Activated B cell treated with CpG ODN at 0.5 μM for 24 hours (primary cell): ENCODE measurements at regions not wholly inside any gene's neighbourhood (a gene's known extent, or its start where the extent isn't known, plus 50 kb on each side); places are given as distances from the start of the nearest gene placed in this dataset.

Experiments used
- ATAC-seq: fragments of 200-7000 bp; cut with Tn5 transposase; one replicate; pipeline ENCODE4 v1.10.0; 2021; ENCODE audit warnings: low read depth, mild to moderate bottlenecking, moderate library complexity
- CTCF ChIA-PET: fragments of 350-600 bp; sonication (Branson Sonifier 250); formaldehyde crosslinking; loops from one replicate; lab custom pipeline; 2021; ENCODE audit warnings: antibody characterized with exemption; lab: Charles Lee
- POLR2A ChIA-PET: fragments of 350-600 bp; sonication (Branson Sonifier 250); formaldehyde crosslinking; loops from one replicate; lab custom pipeline; 2021; ENCODE audit warnings: antibody characterized with exemption; lab: Charles Lee
- DNase-seq: peaks from one replicate; pipeline ENCODE4 v3.0.0; 2022
- H3K27ac Mint-ChIP-seq: one replicate; pipeline ENCODE4 v1.8.0; 2020; ENCODE audit warnings: mixed read lengths
- H3K27me3 Mint-ChIP-seq: one replicate; pipeline ENCODE4 v1.8.0; 2021; ENCODE audit warnings: mixed read lengths
- H3K36me3 Mint-ChIP-seq: one replicate; pipeline ENCODE4 v1.8.0; 2021; ENCODE audit warnings: low read depth, mixed read lengths
- H3K4me1 Mint-ChIP-seq: one replicate; pipeline ENCODE4 v1.8.0; 2021; ENCODE audit warnings: mixed read lengths
- H3K4me3 Mint-ChIP-seq: one replicate; pipeline ENCODE4 v1.8.0; 2020; ENCODE audit warnings: mild to moderate bottlenecking, mixed read lengths
- H3K9me3 Mint-ChIP-seq: one replicate; pipeline ENCODE4 v1.8.0; 2020; ENCODE audit warnings: mixed read lengths
- intact Hi-C: fragments of 100-400 bp; cut with micrococcal nuclease; formaldehyde crosslinking; loops from one replicate; pipeline ENCODE4 v1.15.1; 2024
- TF ChIP-seq, protein P1 (sequence below): fragments of 200-600 bp; IDR thresholded peaks from one replicate; pipeline ENCODE4 v1.8.0; 2022; ENCODE audit warnings: antibody characterized with exemption, mild to moderate bottlenecking

DNA sequence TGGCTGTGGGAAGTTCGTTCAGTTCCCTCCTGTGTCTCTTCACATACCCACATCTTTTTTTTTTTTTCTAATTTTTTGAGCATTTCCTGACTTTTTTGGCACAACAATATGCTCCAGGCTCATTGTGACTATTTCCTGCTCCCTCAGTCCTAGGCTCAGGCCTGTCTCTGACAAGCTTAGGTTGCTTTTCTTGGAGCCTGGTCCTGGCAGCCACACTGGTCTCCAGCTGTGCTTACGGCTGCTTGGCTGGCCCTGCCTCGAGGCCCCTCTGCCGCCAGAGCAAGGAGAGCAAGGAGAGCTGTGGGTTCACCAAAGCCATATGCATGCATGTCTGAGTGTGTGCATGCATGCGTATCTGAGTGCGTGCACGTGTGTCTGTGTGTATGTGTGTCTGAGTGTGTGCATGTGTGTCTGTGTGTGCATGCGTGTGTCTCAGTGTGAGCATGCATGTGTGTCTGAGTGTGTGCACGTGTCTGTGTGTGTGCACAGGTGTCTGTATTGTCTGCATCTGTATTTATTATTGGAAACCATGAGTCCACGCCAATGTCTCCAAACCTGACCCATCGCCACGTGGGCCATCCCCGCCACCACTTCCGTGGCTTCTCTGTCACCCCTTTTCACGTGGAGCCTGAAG lies 766.1 kb upstream of the SALL3 start:
- ATAC-seq (no peak), DNase-seq (no peak)
- no peaks in the 10 kb centered on the region for H3K4me1 Mint-ChIP-seq
- ChIA-PET CTCF (no interaction called here), POLR2A (no interaction called here)
- H3K27me3 Mint-ChIP-seq, result no peaks in the 10 kb centered on the region
- intact Hi-C loops, result no loop called here
- TF ChIP-seq, protein P1, sequence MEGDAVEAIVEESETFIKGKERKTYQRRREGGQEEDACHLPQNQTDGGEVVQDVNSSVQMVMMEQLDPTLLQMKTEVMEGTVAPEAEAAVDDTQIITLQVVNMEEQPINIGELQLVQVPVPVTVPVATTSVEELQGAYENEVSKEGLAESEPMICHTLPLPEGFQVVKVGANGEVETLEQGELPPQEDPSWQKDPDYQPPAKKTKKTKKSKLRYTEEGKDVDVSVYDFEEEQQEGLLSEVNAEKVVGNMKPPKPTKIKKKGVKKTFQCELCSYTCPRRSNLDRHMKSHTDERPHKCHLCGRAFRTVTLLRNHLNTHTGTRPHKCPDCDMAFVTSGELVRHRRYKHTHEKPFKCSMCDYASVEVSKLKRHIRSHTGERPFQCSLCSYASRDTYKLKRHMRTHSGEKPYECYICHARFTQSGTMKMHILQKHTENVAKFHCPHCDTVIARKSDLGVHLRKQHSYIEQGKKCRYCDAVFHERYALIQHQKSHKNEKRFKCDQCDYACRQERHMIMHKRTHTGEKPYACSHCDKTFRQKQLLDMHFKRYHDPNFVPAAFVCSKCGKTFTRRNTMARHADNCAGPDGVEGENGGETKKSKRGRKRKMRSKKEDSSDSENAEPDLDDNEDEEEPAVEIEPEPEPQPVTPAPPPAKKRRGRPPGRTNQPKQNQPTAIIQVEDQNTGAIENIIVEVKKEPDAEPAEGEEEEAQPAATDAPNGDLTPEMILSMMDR, result no peak
- no peaks in the 10 kb centered on the region for H3K36me3 Mint-ChIP-seq
- no peak overlapping the region for H3K27ac Mint-ChIP-seq
- H3K9me3 Mint-ChIP-seq, result no peaks in the 10 kb centered on the region
- no peak overlapping the region for H3K4me3 Mint-ChIP-seq

- ChIA-PET POLR2A (no interaction called here), CTCF (no interaction called here)
- DNase-seq (no peak), ATAC-seq (no peak)
- H3K27ac Mint-ChIP-seq, result no peak overlapping the region
- TF ChIP-seq, protein P1, result no peak
- no peaks in the 10 kb centered on the region for H3K27me3 Mint-ChIP-seq
- no peaks in the 10 kb centered on the region for H3K36me3 Mint-ChIP-seq
- no peaks in the 10 kb centered on the region for H3K4me1 Mint-ChIP-seq
- H3K9me3 Mint-ChIP-seq, result peaks cover 4% of the 10 kb centered on the region
- intact Hi-C loops, result no loop called here
- H3K4me3 Mint-ChIP-seq, result no peak overlapping the region
These were observed 758.1 kb upstream of the SALL3 start for GRCh38 chr18:78221496-78221895.

DNA sequence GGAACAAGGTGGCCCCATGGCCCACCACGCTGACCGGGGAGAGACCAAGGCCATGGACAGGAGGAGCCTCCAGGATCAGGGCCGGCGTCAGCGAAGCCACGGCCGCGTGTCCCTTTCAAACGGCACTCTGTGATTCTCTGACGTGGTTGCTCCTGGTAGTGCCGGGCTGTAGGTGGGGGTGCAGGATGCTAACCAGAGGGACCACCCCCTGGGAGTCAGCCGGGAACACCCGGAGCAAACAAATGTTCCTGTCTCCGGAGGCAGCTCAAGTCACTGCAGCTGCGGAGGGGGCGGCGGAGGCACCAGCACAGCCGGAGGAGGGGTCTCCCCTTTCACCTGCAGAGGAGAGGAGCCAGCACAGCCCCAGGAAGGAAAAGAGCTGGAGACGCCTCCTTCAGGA lies 750.6 kb upstream of the SALL3 start:
- CTCF ChIA-PET, result no interaction called here
- TF ChIP-seq, protein P1, result no peak
- ATAC-seq (no peak), DNase-seq (no peak)
- H3K4me1 Mint-ChIP-seq, result no peaks in the 10 kb centered on the region
- no peak overlapping the region for H3K27ac Mint-ChIP-seq
- H3K36me3 Mint-ChIP-seq, result no peaks in the 10 kb centered on the region
- no peak overlapping the region for H3K4me3 Mint-ChIP-seq
- POLR2A ChIA-PET, result no interaction called here
- intact Hi-C loops, result no loop called here
- H3K27me3 Mint-ChIP-seq, result no peaks in the 10 kb centered on the region
- peaks cover 5% of the 10 kb centered on the region for H3K9me3 Mint-ChIP-seq

DNA sequence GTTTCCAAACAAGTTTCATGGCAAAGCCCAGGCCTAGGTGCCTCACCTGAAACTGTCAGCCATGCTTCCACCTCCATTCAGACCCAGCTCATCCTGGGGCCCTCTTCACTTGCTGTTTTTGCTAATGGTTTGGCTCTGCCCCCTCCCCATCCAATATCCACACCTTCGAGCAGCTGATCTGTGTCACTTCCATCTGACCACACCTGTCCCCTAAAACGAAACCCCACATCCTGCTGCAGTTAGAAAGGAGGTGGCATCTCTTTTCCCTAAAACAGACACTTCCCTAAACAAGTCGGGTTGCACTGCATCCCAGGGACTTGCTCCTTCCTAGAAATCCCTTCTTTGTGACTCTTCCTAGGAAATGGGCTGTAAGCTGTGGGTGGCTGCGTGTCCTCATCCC lies 748.7 kb upstream of the SALL3 start:
- POLR2A ChIA-PET, result no interaction called here
- Mint-ChIP-seq H3K27me3 (no peaks in the 10 kb centered on the region), H3K36me3 (no peaks in the 10 kb centered on the region), H3K4me3 (no peak overlapping the region), H3K4me1 (no peaks in the 10 kb centered on the region), H3K9me3 (peaks cover 5% of the 10 kb centered on the region), H3K27ac (no peak overlapping the region)
- TF ChIP-seq, protein P1, result no peak
- ATAC-seq, result no peak
- intact Hi-C loops, result no loop called here
- DNase-seq, result no peak
- CTCF ChIA-PET, result no interaction called here

GRCh38 chr18:78232196-78232595 lies 747.4 kb upstream of the SALL3 start:
- ATAC-seq (no peak), DNase-seq (no peak)
- H3K4me3 Mint-ChIP-seq, result no peak overlapping the region
- peaks cover 4% of the 10 kb centered on the region for H3K9me3 Mint-ChIP-seq
- intact Hi-C loops, result no loop called here
- no peaks in the 10 kb centered on the region for H3K27me3 Mint-ChIP-seq
- no peaks in the 10 kb centered on the region for H3K4me1 Mint-ChIP-seq
- TF ChIP-seq, protein P1, result no peak
- no peaks in the 10 kb centered on the region for H3K36me3 Mint-ChIP-seq
- no peak overlapping the region for H3K27ac Mint-ChIP-seq
- ChIA-PET POLR2A (no interaction called here), CTCF (no interaction called here)
